Hepatocyte (in vitro differentiated cells): ENCODE measurements at regions not wholly inside any gene's neighbourhood (a gene's known extent, or its start where the extent isn't known, plus 50 kb on each side); places are given as distances from the start of the nearest gene placed in this dataset.
"Not testable (repeated sequence)": the region's sequence is repeated elsewhere in the genome, so short reads cannot be mapped to it uniquely, and the experiment has no call there.

Experiments
- DNase-seq: peaks from one replicate; pipeline ENCODE4 v3.0.0-alpha.2; 2016; ENCODE audit warnings: low spot score
- H2AFZ ChIP-seq: fragments of 200-600 bp; sonication (generic); 2 replicates; pipeline ENCODE4 v1.6.0; 2016; ENCODE audit warnings: antibody characterized with exemption, mild to moderate bottlenecking
- H3K27ac ChIP-seq: fragments of 200-600 bp; sonication (generic); 2 replicates; pipeline ENCODE4 v1.5.1; 2016; ENCODE audit warnings: mild to moderate bottlenecking
- H3K27me3 ChIP-seq: fragments of 200-600 bp; sonication (generic); 2 replicates; pipeline ENCODE4 v1.6.1; 2016
- H3K36me3 ChIP-seq: fragments of 200-600 bp; sonication (generic); replicated peaks from 2 replicates; pipeline ENCODE4 v1.5.1; 2016; ENCODE audit warnings: low read depth; ENCODE audit not compliant: insufficient read depth
- H3K4me1 ChIP-seq: fragments of 200-600 bp; sonication (generic); 2 replicates; pipeline ENCODE4 v1.5.1; 2016; ENCODE audit warnings: mild to moderate bottlenecking, moderate library complexity; ENCODE audit not compliant: insufficient read depth
- H3K4me2 ChIP-seq: fragments of 200-600 bp; sonication (generic); 2 replicates; pipeline ENCODE4 v1.6.0; 2016
- H3K4me3 ChIP-seq: fragments of 200-600 bp; sonication (generic); 2 replicates; pipeline ENCODE4 v1.5.1; 2016; ENCODE audit warnings: mild to moderate bottlenecking
- H3K79me2 ChIP-seq: fragments of 200-600 bp; sonication (generic); 2 replicates; pipeline ENCODE4 v1.6.0; 2017; ENCODE audit warnings: mild to moderate bottlenecking
- H3K9me2 ChIP-seq: fragments of 200-600 bp; sonication (generic); replicated peaks from 2 replicates; pipeline ENCODE4 v1.6.0; 2017; ENCODE audit warnings: mild to moderate bottlenecking; ENCODE audit not compliant: insufficient read depth
- H3K9me3 ChIP-seq: fragments of 200-600 bp; sonication (generic); 2 replicates; pipeline ENCODE4 v1.5.1; 2016; ENCODE audit warnings: low read depth, mild to moderate bottlenecking
- H4K20me1 ChIP-seq: fragments of 200-600 bp; sonication (generic); 2 replicates; pipeline ENCODE4 v1.6.0; 2016; ENCODE audit warnings: mild to moderate bottlenecking; ENCODE audit not compliant: insufficient read depth, poor library complexity, severe bottlenecking
- EZH2 ChIP-seq: fragments of 200-600 bp; sonication (generic); IDR thresholded peaks from 2 replicates; pipeline ENCODE4 v1.6.1; 2016; ENCODE audit warnings: antibody characterized with exemption, mild to moderate bottlenecking, borderline replicate concordance
- EZH2phosphoT487 ChIP-seq: fragments of 200-600 bp; sonication (generic); IDR thresholded peaks from one replicate; pipeline ENCODE4 v1.6.1; 2018; ENCODE audit warnings: antibody characterized with exemption, mild to moderate bottlenecking, low read depth, moderate library complexity; ENCODE audit not compliant: unreplicated experiment, severe bottlenecking
- WGBS: methylation state at CpG from one replicate; pipeline ENCODE4 v1.1.6; 2016; ENCODE audit warnings: low lambda C conversion rate; ENCODE audit errors: missing lambda C conversion rate; 5-methylcytosine and 5-hydroxymethylcytosine counted together
- TF ChIP-seq, protein P1 (sequence below): fragments of 200-600 bp; sonication (generic); IDR thresholded peaks from 2 replicates; pipeline ENCODE4 v1.5.1; 2016; ENCODE audit warnings: antibody characterized with exemption, mild to moderate bottlenecking; ENCODE audit not compliant: poor library complexity

DNA sequence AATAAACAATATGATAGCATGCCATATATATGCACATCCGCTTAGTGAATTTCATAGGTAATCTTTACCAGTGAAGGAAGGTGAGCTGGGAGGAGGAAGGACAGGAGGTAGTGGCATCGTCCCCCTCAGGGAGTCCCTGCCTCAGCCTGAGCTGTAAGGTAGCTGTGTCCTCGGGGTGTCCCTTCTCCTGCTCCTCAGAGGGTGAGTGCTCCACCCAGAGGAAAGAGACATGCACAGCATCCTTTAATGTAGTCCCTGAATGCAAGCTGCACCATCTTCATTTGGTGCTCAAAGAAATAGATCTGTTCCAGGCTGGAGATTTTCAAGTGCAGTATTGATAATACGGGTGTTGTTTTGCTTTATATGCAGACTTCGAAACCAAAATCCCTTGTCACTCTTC is 330.4 kb upstream of the SFRP2 start:
- Histone ChIP-seq H4K20me1 (no peaks in the 10 kb centered on the region), H2AFZ (no peak overlapping the region), H3K4me3 (no peak overlapping the region), H3K79me2 (no peaks in the 10 kb centered on the region), H3K27me3 (no peaks in the 10 kb centered on the region), H3K9me2 (no peaks in the 10 kb centered on the region), H3K9me3 (no peaks in the 10 kb centered on the region), H3K4me2 (no peak overlapping the region), H3K4me1 (no peaks in the 10 kb centered on the region), H3K27ac (no peak overlapping the region), H3K36me3 (no peaks in the 10 kb centered on the region)
- WGBS = 76% methylated on average over 5 of the region's 5 CpGs
- no peak for TF ChIP-seq EZH2phosphoT487
- no peak for TF ChIP-seq EZH2
- TF ChIP-seq, protein P1, sequence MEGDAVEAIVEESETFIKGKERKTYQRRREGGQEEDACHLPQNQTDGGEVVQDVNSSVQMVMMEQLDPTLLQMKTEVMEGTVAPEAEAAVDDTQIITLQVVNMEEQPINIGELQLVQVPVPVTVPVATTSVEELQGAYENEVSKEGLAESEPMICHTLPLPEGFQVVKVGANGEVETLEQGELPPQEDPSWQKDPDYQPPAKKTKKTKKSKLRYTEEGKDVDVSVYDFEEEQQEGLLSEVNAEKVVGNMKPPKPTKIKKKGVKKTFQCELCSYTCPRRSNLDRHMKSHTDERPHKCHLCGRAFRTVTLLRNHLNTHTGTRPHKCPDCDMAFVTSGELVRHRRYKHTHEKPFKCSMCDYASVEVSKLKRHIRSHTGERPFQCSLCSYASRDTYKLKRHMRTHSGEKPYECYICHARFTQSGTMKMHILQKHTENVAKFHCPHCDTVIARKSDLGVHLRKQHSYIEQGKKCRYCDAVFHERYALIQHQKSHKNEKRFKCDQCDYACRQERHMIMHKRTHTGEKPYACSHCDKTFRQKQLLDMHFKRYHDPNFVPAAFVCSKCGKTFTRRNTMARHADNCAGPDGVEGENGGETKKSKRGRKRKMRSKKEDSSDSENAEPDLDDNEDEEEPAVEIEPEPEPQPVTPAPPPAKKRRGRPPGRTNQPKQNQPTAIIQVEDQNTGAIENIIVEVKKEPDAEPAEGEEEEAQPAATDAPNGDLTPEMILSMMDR = no peak
- no peak for DNase-seq

DNA sequence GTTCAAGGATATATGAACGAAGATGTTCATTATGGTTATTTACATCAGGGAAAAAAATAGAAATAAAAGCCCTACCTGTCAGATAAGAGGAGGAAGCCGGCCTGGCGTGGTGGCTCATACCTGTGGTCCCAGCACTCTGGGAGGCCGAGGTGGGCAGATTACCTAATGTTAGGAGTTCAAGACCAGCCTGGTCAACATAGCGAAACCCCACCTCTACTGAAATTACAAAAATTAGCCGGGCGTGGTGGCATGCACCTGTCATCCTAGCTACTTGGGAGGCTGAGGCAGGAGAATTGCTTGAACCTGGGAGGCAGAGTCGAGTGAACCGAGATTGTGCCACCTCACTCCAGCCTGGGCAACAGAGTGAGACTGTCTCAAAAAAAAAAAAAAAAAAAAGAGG is 328.8 kb upstream of the SFRP2 start:
- not testable (repeated sequence) for H3K27me3 ChIP-seq, H2AFZ ChIP-seq, H3K4me3 ChIP-seq, H4K20me1 ChIP-seq, DNase-seq, H3K9me2 ChIP-seq, H3K4me2 ChIP-seq, H3K4me1 ChIP-seq, H3K27ac ChIP-seq, H3K9me3 ChIP-seq, H3K36me3 ChIP-seq, H3K79me2 ChIP-seq
- WGBS = 95% methylated on average over 9 of the region's 9 CpGs

DNA sequence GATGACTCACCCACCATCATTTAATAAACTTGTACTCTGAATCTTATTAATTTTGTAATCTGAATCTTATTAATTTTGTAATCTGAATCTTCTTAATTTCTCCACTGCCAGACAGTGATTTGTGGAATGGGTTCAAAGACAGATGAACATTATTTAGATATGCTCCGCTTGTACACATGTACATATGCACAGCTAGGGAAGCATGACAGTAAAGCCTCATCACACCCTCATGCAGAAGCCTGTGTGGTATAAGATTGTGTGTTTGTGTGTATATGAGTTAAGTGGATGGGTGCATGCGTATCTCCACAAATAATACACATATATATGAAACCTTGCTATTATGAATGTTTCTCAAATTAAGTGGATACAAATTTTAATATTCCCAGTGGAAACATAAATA is 318.5 kb upstream of the SFRP2 start:
- Histone ChIP-seq H3K4me3 (no peak overlapping the region), H2AFZ (no peak overlapping the region), H3K4me1 (no peaks in the 10 kb centered on the region), H3K9me2 (no peaks in the 10 kb centered on the region), H3K36me3 (no peaks in the 10 kb centered on the region), H3K4me2 (no peak overlapping the region), H3K27ac (no peak overlapping the region), H4K20me1 (no peaks in the 10 kb centered on the region), H3K79me2 (no peaks in the 10 kb centered on the region), H3K27me3 (no peaks in the 10 kb centered on the region), H3K9me3 (no peaks in the 10 kb centered on the region)
- WGBS = 97% methylated on average over 2 of the region's 2 CpGs
- DNase-seq = no peak
- no peak for TF ChIP-seq EZH2
- no peak for TF ChIP-seq EZH2phosphoT487
- TF ChIP-seq, protein P1 = no peak

DNA sequence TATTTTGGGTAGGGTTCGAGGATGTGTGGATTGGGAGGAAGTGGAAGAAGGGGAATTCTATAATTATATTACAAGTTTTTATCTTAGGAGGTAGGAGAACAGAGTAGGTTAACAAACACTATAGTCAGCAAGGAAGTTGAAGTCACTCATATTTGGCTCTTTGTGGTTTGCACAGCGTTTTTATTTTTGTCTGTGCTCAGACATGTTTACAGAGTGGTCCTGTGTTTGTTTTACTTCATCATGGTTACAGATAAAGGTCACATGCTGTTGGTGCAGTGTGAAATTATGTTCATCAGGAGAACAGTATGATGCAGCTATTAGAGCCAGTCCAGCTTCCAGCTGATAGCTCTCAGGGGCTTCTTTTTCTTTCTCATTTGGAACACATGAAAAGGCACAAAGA is 299.9 kb upstream of the SFRP2 start:
- Histone ChIP-seq H3K79me2 (no peaks in the 10 kb centered on the region), H3K27me3 (no peaks in the 10 kb centered on the region), H2AFZ (no peak overlapping the region), H3K36me3 (no peaks in the 10 kb centered on the region), H3K4me3 (no peak overlapping the region), H3K4me1 (no peaks in the 10 kb centered on the region), H3K4me2 (no peak overlapping the region), H3K9me2 (no peaks in the 10 kb centered on the region), H4K20me1 (no peaks in the 10 kb centered on the region), H3K9me3 (no peaks in the 10 kb centered on the region), H3K27ac (no peak overlapping the region)
- 69% methylated on average over 2 of the region's 2 CpGs for WGBS
- DNase-seq = no peak
- TF ChIP-seq, protein P1 = no peak
- TF ChIP-seq EZH2 (no peak), EZH2phosphoT487 (no peak)
